ENCODE measurements at regions not wholly inside any gene's neighbourhood (a gene's known extent, or its start where the extent isn't known, plus 50 kb on each side); places are given as distances from the start of the nearest gene placed in this dataset.
"Not testable (repeated sequence)": the region's sequence is repeated elsewhere in the genome, so short reads cannot be mapped to it uniquely, and the experiment has no call there.

- not testable (repeated sequence) for H3K9me3 ChIP-seq, H3K27me3 ChIP-seq, H3K36me3 ChIP-seq, DNase-seq, H3K27ac ChIP-seq, H3K4me1 ChIP-seq, H3K4me3 ChIP-seq
These were observed 79.5 kb upstream of the ABCD2 start for GRCh38 chr12:39699079-39699478.

- Histone ChIP-seq H3K9me3 (peaks cover 0 to 3% (median 0%) of the 10 kb centered on the region in 4 donors), H3K4me3 (no peak overlapping the region), H3K27me3 (no peaks in the 10 kb centered on the region), H3K4me1 (no peaks in the 10 kb centered on the region), H3K27ac (no peak overlapping the region), H3K36me3 (no peaks in the 10 kb centered on the region)
- no peak for DNase-seq
- TF ChIP-seq CTCF (IDR thresholded peaks at IDR 0.05) (no peak), POLR2A (IDR thresholded peaks at IDR 0.05) (no peak)
These were observed 77.5 kb upstream of the ABCD2 start for GRCh38 chr12:39697108-39697507.

GRCh38 chr12:39692258-39692853 is 72.8 kb upstream of the ABCD2 start:
- H3K27me3 ChIP-seq, result no peaks in the 10 kb centered on the region
- no peaks in the 10 kb centered on the region for H3K36me3 ChIP-seq
- DNase-seq, result no peak

GRCh38 chr12:39685854-39686657 is 66.5 kb upstream of the ABCD2 start:
- Histone ChIP-seq H3K27ac (no peak overlapping the region), H3K9me3 (no peaks in the 10 kb centered on the region), H3K27me3 (no peaks in the 10 kb centered on the region), H3K4me1 (peaks cover 0 to 7% (median 0%) of the 10 kb centered on the region in 4 donors), H3K36me3 (no peaks in the 10 kb centered on the region), H3K4me3 (no peak overlapping the region)
- TF ChIP-seq POLR2A (IDR thresholded peaks at IDR 0.05) (no peak), CTCF (IDR thresholded peaks at IDR 0.05) (no peak)
- DNase-seq, result no peak

More at GRCh38 chr12:39692258-39692853, 72.8 kb upstream of the ABCD2 start:
- no peaks in the 10 kb centered on the region for H3K9me3 ChIP-seq
- no peak overlapping the region for H3K4me3 ChIP-seq
- H3K27ac ChIP-seq, result no peak overlapping the region
- H3K4me1 ChIP-seq, result no peaks in the 10 kb centered on the region
- TF ChIP-seq CTCF (IDR thresholded peaks at IDR 0.05) (peak in 2 of 6 experiments; percentile 15 to 33), POLR2A (IDR thresholded peaks at IDR 0.05) (no peak)

GRCh38 chr12:39682689-39683477 is 63.3 kb upstream of the ABCD2 start:
- TF ChIP-seq POLR2A (IDR thresholded peaks at IDR 0.05) (no peak), CTCF (IDR thresholded peaks at IDR 0.05) (no peak)
- H3K27me3 ChIP-seq, result no peaks in the 10 kb centered on the region
- peak overlapping the region in 1 of 4 donors; percentile 21 for H3K27ac ChIP-seq
- peaks cover 0 to 7% (median 0%) of the 10 kb centered on the region in 4 donors for H3K4me1 ChIP-seq
- H3K4me3 ChIP-seq, result peak overlapping the region in 1 of 4 donors; percentile 4
- no peaks in the 10 kb centered on the region for H3K9me3 ChIP-seq
- DNase-seq, result no peak
- H3K36me3 ChIP-seq, result no peaks in the 10 kb centered on the region

GRCh38 chr12:39675263-39675662 is 55.7 kb upstream of the ABCD2 start:
- Histone ChIP-seq H3K4me1 (no peaks in the 10 kb centered on the region), H3K27me3 (no peaks in the 10 kb centered on the region), H3K4me3 (no peak overlapping the region), H3K9me3 (no peaks in the 10 kb centered on the region), H3K36me3 (no peaks in the 10 kb centered on the region), H3K27ac (no peak overlapping the region)
- TF ChIP-seq CTCF (IDR thresholded peaks at IDR 0.05), result no peak
- no peak for TF ChIP-seq POLR2A (IDR thresholded peaks at IDR 0.05)
- no peak for DNase-seq

Data from Peyer's patch (tissue), 4 donors.